ENCODE measurements at regions not wholly inside any gene's neighbourhood (a gene's known extent, or its start where the extent isn't known, plus 50 kb on each side); places are given as distances from the start of the nearest gene placed in this dataset.

- Histone ChIP-seq H3K36me3 (ENCODE audit: low read depth) (no peaks in the 10 kb centered on the region), H3K27me3 (ENCODE audit: insufficient read depth, poor library complexity, severe bottlenecking) (peaks cover 11% of the 10 kb centered on the region), H3K27ac (ENCODE audit: poor library complexity, severe bottlenecking) (no peak overlapping the region), H3K9me3 (ENCODE audit: severe bottlenecking) (peaks cover under 1% of the 10 kb centered on the region), H3K4me3 (ENCODE audit: severe bottlenecking) (no peak overlapping the region), H3K4me1 (ENCODE audit: insufficient read depth, poor library complexity, severe bottlenecking) (no peaks in the 10 kb centered on the region)
- TF ChIP-seq CTCF (IDR thresholded peaks at IDR 0.05; ENCODE audit: poor library complexity, severe bottlenecking), result no peak
- ATAC-seq (ENCODE audit: low read depth), result no peak
- no peak for DNase-seq (ENCODE audit: low spot score)
Measured at GRCh38 chr17:83151056-83151441, 71.6 kb downstream of the METRNL start.

- H3K9me3 ChIP-seq (ENCODE audit: severe bottlenecking), result no peaks in the 10 kb centered on the region
- no peak overlapping the region for H3K4me3 ChIP-seq (ENCODE audit: severe bottlenecking)
- no peaks in the 10 kb centered on the region for H3K4me1 ChIP-seq (ENCODE audit: insufficient read depth, poor library complexity, severe bottlenecking)
- H3K27ac ChIP-seq (ENCODE audit: poor library complexity, severe bottlenecking), result no peak overlapping the region
- H3K27me3 ChIP-seq (ENCODE audit: insufficient read depth, poor library complexity, severe bottlenecking), result peaks cover 11% of the 10 kb centered on the region
- ATAC-seq (ENCODE audit: low read depth) (no peak), DNase-seq (ENCODE audit: low spot score) (no peak)
- H3K36me3 ChIP-seq (ENCODE audit: low read depth), result no peaks in the 10 kb centered on the region
- no peak for TF ChIP-seq CTCF (IDR thresholded peaks at IDR 0.05; ENCODE audit: poor library complexity, severe bottlenecking)
Measured at GRCh38 chr17:83151442-83152226, 72.2 kb downstream of the METRNL start.

- Histone ChIP-seq H3K4me3 (ENCODE audit: severe bottlenecking) (no peak overlapping the region), H3K9me3 (ENCODE audit: severe bottlenecking) (no peaks in the 10 kb centered on the region), H3K27me3 (ENCODE audit: insufficient read depth, poor library complexity, severe bottlenecking) (peaks cover 12% of the 10 kb centered on the region), H3K27ac (ENCODE audit: poor library complexity, severe bottlenecking) (no peak overlapping the region), H3K36me3 (ENCODE audit: low read depth) (no peaks in the 10 kb centered on the region), H3K4me1 (ENCODE audit: insufficient read depth, poor library complexity, severe bottlenecking) (no peaks in the 10 kb centered on the region)
- no peak for TF ChIP-seq CTCF (IDR thresholded peaks at IDR 0.05; ENCODE audit: poor library complexity, severe bottlenecking)
- DNase-seq (ENCODE audit: low spot score), result no peak
- ATAC-seq (ENCODE audit: low read depth), result no peak
Measured at GRCh38 chr17:83152227-83152744, 72.9 kb downstream of the METRNL start.

GRCh38 chr17:83152745-83153611 lies 73.6 kb downstream of the METRNL start:
- DNase-seq (ENCODE audit: low spot score) (no peak), ATAC-seq (ENCODE audit: low read depth) (no peak)
- Histone ChIP-seq H3K27ac (ENCODE audit: poor library complexity, severe bottlenecking) (no peak overlapping the region), H3K4me1 (ENCODE audit: insufficient read depth, poor library complexity, severe bottlenecking) (no peaks in the 10 kb centered on the region), H3K9me3 (ENCODE audit: severe bottlenecking) (no peaks in the 10 kb centered on the region), H3K4me3 (ENCODE audit: severe bottlenecking) (no peak overlapping the region), H3K27me3 (ENCODE audit: insufficient read depth, poor library complexity, severe bottlenecking) (peaks cover 11% of the 10 kb centered on the region), H3K36me3 (ENCODE audit: low read depth) (no peaks in the 10 kb centered on the region)
- no peak for TF ChIP-seq CTCF (IDR thresholded peaks at IDR 0.05; ENCODE audit: poor library complexity, severe bottlenecking)
